ENCODE measurements at regions not wholly inside any gene's neighbourhood (a gene's known extent, or its start where the extent isn't known, plus 50 kb on each side); places are given as distances from the start of the nearest gene placed in this dataset.
"Not testable (repeated sequence)": the region's sequence is repeated elsewhere in the genome, so short reads cannot be mapped to it uniquely, and the experiment has no call there.

DNA sequence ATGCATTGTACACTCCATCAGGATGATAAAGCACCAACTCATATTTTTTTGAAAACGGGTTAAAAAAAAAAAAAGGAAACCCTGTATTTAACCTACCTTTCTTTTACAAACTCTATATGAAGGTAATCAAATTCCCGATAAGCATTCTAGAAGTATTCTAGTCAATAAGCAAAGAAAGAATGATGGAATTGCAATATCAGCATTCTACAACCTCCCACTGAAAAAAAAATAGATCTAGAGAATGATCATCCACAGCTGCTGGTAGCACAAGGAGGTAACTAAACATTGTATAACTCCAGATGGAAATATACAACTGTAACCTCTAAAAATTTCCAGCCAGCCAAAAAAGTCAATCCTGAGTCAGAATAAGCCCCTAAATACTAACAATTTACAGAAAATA, 95.3 kb upstream of the DCC start:
- no peak for TF ChIP-seq CTCF (IDR thresholded peaks at IDR 0.05; ENCODE audit: insufficient read depth, low read length)
- no peak overlapping the region for H3K4me3 ChIP-seq (ENCODE audit: low read depth, low read length)

DNA sequence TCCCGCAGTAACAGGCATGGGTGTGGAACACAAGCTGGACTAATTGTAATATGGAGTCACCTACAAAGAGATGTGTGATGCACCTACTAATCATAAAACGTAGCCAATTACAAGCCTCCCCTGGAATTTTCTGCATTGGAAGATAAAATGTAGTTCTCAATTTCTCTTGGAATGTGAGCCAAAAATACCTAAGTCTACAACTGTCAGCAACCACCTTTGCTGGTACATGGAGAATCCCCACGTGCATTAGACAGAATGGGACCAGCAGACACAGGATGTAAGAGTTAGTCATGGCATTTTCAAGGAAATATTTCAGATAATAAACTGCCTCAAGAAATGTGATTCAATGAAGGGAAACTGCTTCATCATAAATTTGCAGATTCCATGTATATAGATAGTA, 85.6 kb upstream of the DCC start:
- H3K4me3 ChIP-seq (ENCODE audit: low read depth, low read length) = no peak overlapping the region
- no peak for DNase-seq (ENCODE audit: low read depth)
- no peak for TF ChIP-seq CTCF (IDR thresholded peaks at IDR 0.05; ENCODE audit: insufficient read depth, low read length)

More for the DNA sequence above, 95.3 kb upstream of the DCC start:
- no peak for DNase-seq (ENCODE audit: low read depth)

- H3K4me3 ChIP-seq (ENCODE audit: low read depth, low read length); DNase-seq (ENCODE audit: low read depth): not testable (repeated sequence)
Observed at GRCh38 chr18:52257417-52257816, 82.6 kb upstream of the DCC start.

DNA sequence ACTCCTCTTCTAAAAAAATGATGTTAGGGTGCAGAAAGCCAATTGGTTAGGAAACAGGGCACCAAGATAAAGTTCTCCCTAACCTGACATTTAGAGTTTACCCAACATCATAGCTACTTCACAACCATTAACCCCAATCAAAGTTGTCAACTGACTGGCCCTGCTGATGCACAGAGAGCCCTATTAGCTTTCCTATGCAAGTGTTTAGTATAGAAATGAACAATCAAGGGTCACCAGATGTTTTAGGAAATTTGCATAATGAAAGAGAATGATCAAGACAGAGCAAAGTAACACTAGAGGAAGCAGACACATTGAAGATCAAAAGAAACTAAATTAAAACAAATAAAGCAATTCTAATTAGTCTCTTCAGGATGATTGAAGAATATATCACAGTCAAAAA, 64.2 kb upstream of the DCC start:
- no peak for TF ChIP-seq CTCF (IDR thresholded peaks at IDR 0.05; ENCODE audit: insufficient read depth, low read length)
- no peak for DNase-seq (ENCODE audit: low read depth)
- H3K4me3 ChIP-seq (ENCODE audit: low read depth, low read length) = no peak overlapping the region

DNA sequence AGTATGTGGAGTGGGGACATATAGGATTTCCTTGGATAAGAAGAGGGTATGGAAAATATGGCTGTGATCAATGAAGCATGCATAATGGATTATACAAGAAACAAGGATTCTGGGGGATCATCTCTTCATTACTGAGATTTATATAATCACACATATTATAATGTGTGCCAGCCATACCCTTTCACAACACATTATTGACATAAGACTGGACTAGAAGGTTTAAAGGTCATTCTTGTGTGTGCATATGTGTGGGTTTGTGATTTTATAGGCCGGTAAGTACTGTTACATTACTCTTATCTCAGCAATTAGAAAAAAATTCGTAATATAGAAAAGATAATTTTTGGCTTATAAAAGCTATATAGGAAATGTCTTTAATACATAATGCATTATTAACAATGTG, 62.2 kb upstream of the DCC start:
- H3K4me3 ChIP-seq (ENCODE audit: low read depth, low read length) = no peak overlapping the region
- TF ChIP-seq CTCF (IDR thresholded peaks at IDR 0.05; ENCODE audit: insufficient read depth, low read length) = no peak
- DNase-seq (ENCODE audit: low read depth) = no peak

DNA sequence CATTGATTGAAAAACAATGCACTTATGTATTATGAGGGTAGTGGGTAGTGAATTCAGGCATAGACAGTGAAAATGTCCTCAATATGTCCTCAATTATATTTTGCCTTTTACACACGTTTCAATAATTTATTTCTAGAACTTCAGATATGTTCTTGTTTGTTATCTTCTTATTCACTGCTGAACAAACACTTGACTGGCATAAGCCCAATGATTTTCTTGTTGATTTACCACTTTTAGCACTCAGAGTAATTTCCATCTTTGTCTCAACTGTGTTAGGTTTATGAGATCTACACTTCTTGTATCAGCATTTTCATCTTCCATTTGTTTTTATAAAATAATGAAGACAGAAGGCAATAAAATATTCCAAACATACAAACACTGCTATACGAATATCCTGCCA, 61.8 kb upstream of the DCC start:
- DNase-seq (ENCODE audit: low read depth) = no peak
- H3K4me3 ChIP-seq (ENCODE audit: low read depth, low read length) = no peak overlapping the region
- TF ChIP-seq CTCF (IDR thresholded peaks at IDR 0.05; ENCODE audit: insufficient read depth, low read length) = no peak

GRCh38 chr18:52280702-52281101, 59.3 kb upstream of the DCC start:
- no peak overlapping the region for H3K4me3 ChIP-seq (ENCODE audit: low read depth, low read length)
- TF ChIP-seq CTCF (IDR thresholded peaks at IDR 0.05; ENCODE audit: insufficient read depth, low read length) = no peak
- DNase-seq (ENCODE audit: low read depth) = no peak
